Hepatocyte (in vitro differentiated cells): ENCODE measurements at regions not wholly inside any gene's neighbourhood (a gene's known extent, or its start where the extent isn't known, plus 50 kb on each side); places are given as distances from the start of the nearest gene placed in this dataset.

Source experiments
- DNase-seq: peaks from one replicate; pipeline ENCODE4 v3.0.0-alpha.2; 2016; ENCODE audit warnings: low spot score
- H2AFZ ChIP-seq: fragments of 200-600 bp; sonication (generic); 2 replicates; pipeline ENCODE4 v1.6.0; 2016; ENCODE audit warnings: antibody characterized with exemption, mild to moderate bottlenecking
- H3K27ac ChIP-seq: fragments of 200-600 bp; sonication (generic); 2 replicates; pipeline ENCODE4 v1.5.1; 2016; ENCODE audit warnings: mild to moderate bottlenecking
- H3K27me3 ChIP-seq: fragments of 200-600 bp; sonication (generic); 2 replicates; pipeline ENCODE4 v1.6.1; 2016
- H3K36me3 ChIP-seq: fragments of 200-600 bp; sonication (generic); replicated peaks from 2 replicates; pipeline ENCODE4 v1.5.1; 2016; ENCODE audit warnings: low read depth; ENCODE audit not compliant: insufficient read depth
- H3K4me1 ChIP-seq: fragments of 200-600 bp; sonication (generic); 2 replicates; pipeline ENCODE4 v1.5.1; 2016; ENCODE audit warnings: mild to moderate bottlenecking, moderate library complexity; ENCODE audit not compliant: insufficient read depth
- H3K4me2 ChIP-seq: fragments of 200-600 bp; sonication (generic); 2 replicates; pipeline ENCODE4 v1.6.0; 2016
- H3K4me3 ChIP-seq: fragments of 200-600 bp; sonication (generic); 2 replicates; pipeline ENCODE4 v1.5.1; 2016; ENCODE audit warnings: mild to moderate bottlenecking
- H3K79me2 ChIP-seq: fragments of 200-600 bp; sonication (generic); 2 replicates; pipeline ENCODE4 v1.6.0; 2017; ENCODE audit warnings: mild to moderate bottlenecking
- H3K9me2 ChIP-seq: fragments of 200-600 bp; sonication (generic); replicated peaks from 2 replicates; pipeline ENCODE4 v1.6.0; 2017; ENCODE audit warnings: mild to moderate bottlenecking; ENCODE audit not compliant: insufficient read depth
- H3K9me3 ChIP-seq: fragments of 200-600 bp; sonication (generic); 2 replicates; pipeline ENCODE4 v1.5.1; 2016; ENCODE audit warnings: low read depth, mild to moderate bottlenecking
- H4K20me1 ChIP-seq: fragments of 200-600 bp; sonication (generic); 2 replicates; pipeline ENCODE4 v1.6.0; 2016; ENCODE audit warnings: mild to moderate bottlenecking; ENCODE audit not compliant: insufficient read depth, poor library complexity, severe bottlenecking
- EZH2 ChIP-seq: fragments of 200-600 bp; sonication (generic); IDR thresholded peaks from 2 replicates; pipeline ENCODE4 v1.6.1; 2016; ENCODE audit warnings: antibody characterized with exemption, mild to moderate bottlenecking, borderline replicate concordance
- EZH2phosphoT487 ChIP-seq: fragments of 200-600 bp; sonication (generic); IDR thresholded peaks from one replicate; pipeline ENCODE4 v1.6.1; 2018; ENCODE audit warnings: antibody characterized with exemption, mild to moderate bottlenecking, low read depth, moderate library complexity; ENCODE audit not compliant: unreplicated experiment, severe bottlenecking
- WGBS: methylation state at CpG from one replicate; pipeline ENCODE4 v1.1.6; 2016; ENCODE audit warnings: low lambda C conversion rate; ENCODE audit errors: missing lambda C conversion rate; 5-methylcytosine and 5-hydroxymethylcytosine counted together
- TF ChIP-seq, protein P1 (sequence below): fragments of 200-600 bp; sonication (generic); IDR thresholded peaks from 2 replicates; pipeline ENCODE4 v1.5.1; 2016; ENCODE audit warnings: antibody characterized with exemption, mild to moderate bottlenecking; ENCODE audit not compliant: poor library complexity

DNA sequence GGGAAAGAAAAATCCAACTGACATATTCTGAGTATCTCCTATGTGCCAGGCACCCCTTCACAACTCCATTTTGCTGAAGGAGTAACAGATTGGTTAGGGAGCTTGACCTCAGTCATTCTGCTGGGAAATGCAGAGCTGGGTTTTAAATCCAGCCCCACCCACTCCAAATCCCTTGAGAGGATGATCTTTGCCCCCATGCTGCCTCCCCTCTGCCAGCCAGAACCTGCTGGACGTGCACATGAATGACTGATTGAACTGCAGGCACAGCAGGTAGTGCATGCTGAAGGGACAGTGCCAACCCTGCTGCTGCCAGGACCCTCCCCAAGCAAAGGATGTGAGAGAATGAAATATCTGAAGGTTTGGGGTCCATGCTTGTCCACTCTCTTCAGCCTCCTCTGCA lies 340.9 kb downstream of the BUD13 start:
- Histone ChIP-seq H3K4me1 (peaks cover 19% of the 10 kb centered on the region), H3K36me3 (no peaks in the 10 kb centered on the region), H3K79me2 (no peaks in the 10 kb centered on the region), H3K4me3 (no peak overlapping the region), H3K4me2 (no peak overlapping the region), H3K9me3 (no peaks in the 10 kb centered on the region), H3K27me3 (no peaks in the 10 kb centered on the region), H4K20me1 (no peaks in the 10 kb centered on the region), H3K9me2 (no peaks in the 10 kb centered on the region), H3K27ac (no peak overlapping the region), H2AFZ (no peak overlapping the region)
- no peak for DNase-seq
- TF ChIP-seq EZH2: no peak
- no peak for TF ChIP-seq EZH2phosphoT487
- 69% methylated on average over 1 of the region's 1 CpG for WGBS

DNA sequence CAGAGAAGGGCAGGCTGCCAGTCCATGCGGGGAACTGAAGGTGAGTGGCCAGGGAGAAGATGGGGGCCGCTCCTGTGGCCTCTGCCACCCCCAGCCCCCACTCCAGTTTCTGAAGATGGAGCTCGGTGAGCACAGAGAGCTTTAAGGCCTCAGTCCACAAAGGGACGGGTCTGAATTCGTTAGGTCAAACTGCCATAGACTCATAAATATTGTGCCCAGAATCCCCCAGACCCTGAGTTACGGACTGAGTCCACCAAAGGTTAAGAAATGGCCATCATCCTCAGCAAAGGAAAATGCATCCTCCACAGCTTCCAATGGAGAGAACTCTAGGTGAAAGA lies 344.2 kb downstream of the BUD13 start:
- H3K27me3 ChIP-seq: no peaks in the 10 kb centered on the region
- H3K9me2 ChIP-seq: no peaks in the 10 kb centered on the region
- no peaks in the 10 kb centered on the region for H3K9me3 ChIP-seq
- peak overlapping the region; percentile 32 for H3K4me2 ChIP-seq
- H4K20me1 ChIP-seq: no peaks in the 10 kb centered on the region
- TF ChIP-seq EZH2phosphoT487 (no peak), EZH2 (no peak)
- TF ChIP-seq, protein P1, sequence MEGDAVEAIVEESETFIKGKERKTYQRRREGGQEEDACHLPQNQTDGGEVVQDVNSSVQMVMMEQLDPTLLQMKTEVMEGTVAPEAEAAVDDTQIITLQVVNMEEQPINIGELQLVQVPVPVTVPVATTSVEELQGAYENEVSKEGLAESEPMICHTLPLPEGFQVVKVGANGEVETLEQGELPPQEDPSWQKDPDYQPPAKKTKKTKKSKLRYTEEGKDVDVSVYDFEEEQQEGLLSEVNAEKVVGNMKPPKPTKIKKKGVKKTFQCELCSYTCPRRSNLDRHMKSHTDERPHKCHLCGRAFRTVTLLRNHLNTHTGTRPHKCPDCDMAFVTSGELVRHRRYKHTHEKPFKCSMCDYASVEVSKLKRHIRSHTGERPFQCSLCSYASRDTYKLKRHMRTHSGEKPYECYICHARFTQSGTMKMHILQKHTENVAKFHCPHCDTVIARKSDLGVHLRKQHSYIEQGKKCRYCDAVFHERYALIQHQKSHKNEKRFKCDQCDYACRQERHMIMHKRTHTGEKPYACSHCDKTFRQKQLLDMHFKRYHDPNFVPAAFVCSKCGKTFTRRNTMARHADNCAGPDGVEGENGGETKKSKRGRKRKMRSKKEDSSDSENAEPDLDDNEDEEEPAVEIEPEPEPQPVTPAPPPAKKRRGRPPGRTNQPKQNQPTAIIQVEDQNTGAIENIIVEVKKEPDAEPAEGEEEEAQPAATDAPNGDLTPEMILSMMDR: no peak
- no peak for DNase-seq
- H2AFZ ChIP-seq: no peak overlapping the region
- no peak overlapping the region for H3K4me3 ChIP-seq
- 81% methylated on average over 6 of the region's 6 CpGs for WGBS
- H3K79me2 ChIP-seq: no peaks in the 10 kb centered on the region
- no peaks in the 10 kb centered on the region for H3K36me3 ChIP-seq
- H3K4me1 ChIP-seq: peaks cover 19% of the 10 kb centered on the region
- peak overlapping the region; percentile 76 for H3K27ac ChIP-seq

DNA sequence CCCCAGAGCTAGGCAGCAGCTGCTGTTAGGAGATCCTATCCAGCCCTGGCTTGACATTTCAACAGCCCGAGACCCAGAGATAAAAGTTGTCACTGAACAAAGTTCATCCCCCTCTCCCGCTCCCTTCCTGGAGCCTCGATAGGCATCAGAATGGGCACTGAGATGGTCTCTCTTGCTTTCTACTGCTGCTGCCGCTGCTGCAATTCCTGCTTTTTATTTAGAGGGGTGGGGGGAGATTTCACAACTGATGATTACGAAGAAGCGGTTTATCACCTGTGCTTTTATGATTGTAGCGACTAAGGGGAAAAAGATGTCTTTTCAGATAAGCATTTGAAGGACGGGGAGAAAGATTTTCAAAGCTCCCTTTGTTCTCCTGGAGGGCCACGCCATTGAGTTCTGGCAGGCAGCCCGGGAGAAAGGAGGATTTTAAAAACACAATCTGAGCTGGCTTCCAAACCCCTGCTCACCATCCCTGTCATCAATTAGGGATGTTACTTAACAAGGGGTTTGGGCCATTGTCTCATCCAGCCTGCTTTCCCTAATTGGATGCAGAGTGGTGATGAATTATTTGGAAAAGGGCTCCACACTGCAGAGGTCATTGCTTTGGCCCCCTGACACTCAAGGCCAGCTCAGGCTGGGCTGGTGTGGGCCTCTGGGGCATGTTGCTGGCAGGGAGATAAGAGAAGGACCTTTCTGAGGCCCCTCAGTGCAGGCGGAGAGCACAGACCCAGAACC lies 344.7 kb downstream of the BUD13 start:
- Histone ChIP-seq H3K9me3 (no peaks in the 10 kb centered on the region), H3K79me2 (no peaks in the 10 kb centered on the region), H3K27ac (peak overlapping the region; percentile 76), H2AFZ (no peak overlapping the region), H3K36me3 (no peaks in the 10 kb centered on the region), H3K27me3 (no peaks in the 10 kb centered on the region), H4K20me1 (no peaks in the 10 kb centered on the region), H3K9me2 (no peaks in the 10 kb centered on the region), H3K4me1 (peaks cover 19% of the 10 kb centered on the region), H3K4me2 (peak overlapping the region; percentile 32), H3K4me3 (no peak overlapping the region)
- peak; percentile 19 for DNase-seq
- TF ChIP-seq EZH2phosphoT487: no peak
- TF ChIP-seq, protein P1: no peak
- WGBS: 12% methylated on average over 11 of the region's 11 CpGs

DNA sequence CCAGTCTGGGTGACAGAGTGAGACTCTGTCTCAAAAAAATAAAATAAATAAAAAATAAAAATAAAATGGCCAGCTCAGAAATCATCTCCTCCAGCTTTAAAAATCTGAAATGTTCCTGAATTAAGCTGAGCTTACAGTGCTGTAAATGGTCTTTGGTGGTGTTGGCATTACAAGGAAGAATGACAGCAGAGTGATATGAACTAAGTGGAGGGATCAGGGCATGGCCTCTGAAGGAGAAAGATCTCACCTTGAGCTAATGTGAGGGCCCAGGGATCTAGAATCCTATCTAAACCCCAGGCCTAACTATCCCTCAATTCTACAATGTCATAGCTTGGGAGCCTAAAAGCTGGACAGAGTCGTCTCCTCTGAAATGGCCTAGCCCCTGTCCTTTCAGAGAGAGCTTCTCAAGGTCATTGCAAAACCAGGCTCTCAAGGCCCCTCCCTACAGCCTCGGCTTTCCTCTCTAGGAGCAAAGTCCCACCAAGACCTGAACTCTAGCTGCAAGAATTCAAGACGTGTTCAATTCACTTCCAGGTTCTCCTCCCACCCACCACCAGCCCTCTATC lies 345.4 kb downstream of the BUD13 start:
- peaks cover 19% of the 10 kb centered on the region for H3K4me1 ChIP-seq
- H4K20me1 ChIP-seq: no peaks in the 10 kb centered on the region
- no peak overlapping the region for H3K4me3 ChIP-seq
- no peak overlapping the region for H2AFZ ChIP-seq
- no peaks in the 10 kb centered on the region for H3K36me3 ChIP-seq
- H3K79me2 ChIP-seq: no peaks in the 10 kb centered on the region
- TF ChIP-seq EZH2: no peak
- TF ChIP-seq, protein P1: no peak
- TF ChIP-seq EZH2phosphoT487: no peak
- H3K9me2 ChIP-seq: no peaks in the 10 kb centered on the region
- H3K27me3 ChIP-seq: no peaks in the 10 kb centered on the region
- H3K4me2 ChIP-seq: peak overlapping the region; percentile 32
- WGBS: 27% methylated on average over 3 of the region's 3 CpGs
- DNase-seq: peak; percentile 54
- H3K9me3 ChIP-seq: no peaks in the 10 kb centered on the region
- peak overlapping the region; percentile 76 for H3K27ac ChIP-seq
